Glutamatergic neuron (in vitro differentiated cells): ENCODE measurements at regions not wholly inside any gene's neighbourhood (a gene's known extent, or its start where the extent isn't known, plus 50 kb on each side); places are given as distances from the start of the nearest gene placed in this dataset.

Experiments used
- DNase-seq: peaks from one replicate; pipeline ENCODE4 v3.0.0; 2022
- H3K27ac Mint-ChIP-seq: one replicate; pipeline ENCODE4 v1.8.0; 2020; ENCODE audit warnings: mild to moderate bottlenecking, mixed read lengths, inconsistent platforms; ENCODE audit not compliant: unreplicated experiment
- H3K27me3 Mint-ChIP-seq: one replicate; pipeline ENCODE4 v1.8.0; 2020; ENCODE audit warnings: mild to moderate bottlenecking, moderate library complexity, mixed read lengths, inconsistent platforms; ENCODE audit not compliant: unreplicated experiment
- H3K36me3 Mint-ChIP-seq: one replicate; pipeline ENCODE4 v1.8.0; 2020; ENCODE audit warnings: mild to moderate bottlenecking, mixed read lengths, inconsistent platforms; ENCODE audit not compliant: unreplicated experiment
- H3K4me1 Mint-ChIP-seq: one replicate; pipeline ENCODE4 v1.8.0; 2020; ENCODE audit warnings: mild to moderate bottlenecking, low read depth, mixed read lengths, inconsistent platforms; ENCODE audit not compliant: unreplicated experiment
- H3K4me3 Mint-ChIP-seq: one replicate; pipeline ENCODE4 v1.8.0; 2020; ENCODE audit warnings: mild to moderate bottlenecking, mixed read lengths, inconsistent platforms; ENCODE audit not compliant: unreplicated experiment
- H3K9me3 Mint-ChIP-seq: one replicate; pipeline ENCODE4 v1.8.0; 2020; ENCODE audit warnings: mild to moderate bottlenecking, moderate library complexity, mixed read lengths, inconsistent platforms; ENCODE audit not compliant: unreplicated experiment
- TF ChIP-seq, protein P1 (sequence below): fragments of 200-600 bp; sonication (generic); IDR thresholded peaks from one replicate; pipeline ENCODE4 v1.5.0; 2021; ENCODE audit not compliant: partially characterized antibody, unreplicated experiment

- no peak for DNase-seq
- no peaks in the 10 kb centered on the region for H3K27me3 Mint-ChIP-seq
- TF ChIP-seq, protein P1, sequence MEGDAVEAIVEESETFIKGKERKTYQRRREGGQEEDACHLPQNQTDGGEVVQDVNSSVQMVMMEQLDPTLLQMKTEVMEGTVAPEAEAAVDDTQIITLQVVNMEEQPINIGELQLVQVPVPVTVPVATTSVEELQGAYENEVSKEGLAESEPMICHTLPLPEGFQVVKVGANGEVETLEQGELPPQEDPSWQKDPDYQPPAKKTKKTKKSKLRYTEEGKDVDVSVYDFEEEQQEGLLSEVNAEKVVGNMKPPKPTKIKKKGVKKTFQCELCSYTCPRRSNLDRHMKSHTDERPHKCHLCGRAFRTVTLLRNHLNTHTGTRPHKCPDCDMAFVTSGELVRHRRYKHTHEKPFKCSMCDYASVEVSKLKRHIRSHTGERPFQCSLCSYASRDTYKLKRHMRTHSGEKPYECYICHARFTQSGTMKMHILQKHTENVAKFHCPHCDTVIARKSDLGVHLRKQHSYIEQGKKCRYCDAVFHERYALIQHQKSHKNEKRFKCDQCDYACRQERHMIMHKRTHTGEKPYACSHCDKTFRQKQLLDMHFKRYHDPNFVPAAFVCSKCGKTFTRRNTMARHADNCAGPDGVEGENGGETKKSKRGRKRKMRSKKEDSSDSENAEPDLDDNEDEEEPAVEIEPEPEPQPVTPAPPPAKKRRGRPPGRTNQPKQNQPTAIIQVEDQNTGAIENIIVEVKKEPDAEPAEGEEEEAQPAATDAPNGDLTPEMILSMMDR: peak; percentile 36
- H3K9me3 Mint-ChIP-seq: no peaks in the 10 kb centered on the region
- no peaks in the 10 kb centered on the region for H3K36me3 Mint-ChIP-seq
- no peak overlapping the region for H3K27ac Mint-ChIP-seq
- H3K4me3 Mint-ChIP-seq: no peak overlapping the region
- no peaks in the 10 kb centered on the region for H3K4me1 Mint-ChIP-seq
Measured at GRCh38 chrX:33465137-33465536, 253.8 kb upstream of the DMD start.

GRCh38 chrX:33457102-33457501 lies 245.8 kb upstream of the DMD start:
- no peaks in the 10 kb centered on the region for H3K36me3 Mint-ChIP-seq
- TF ChIP-seq, protein P1: no peak
- H3K4me3 Mint-ChIP-seq: no peak overlapping the region
- H3K4me1 Mint-ChIP-seq: no peaks in the 10 kb centered on the region
- no peaks in the 10 kb centered on the region for H3K27me3 Mint-ChIP-seq
- no peak overlapping the region for H3K27ac Mint-ChIP-seq
- DNase-seq: no peak
- no peaks in the 10 kb centered on the region for H3K9me3 Mint-ChIP-seq

- no peaks in the 10 kb centered on the region for H3K27me3 Mint-ChIP-seq
- H3K4me3 Mint-ChIP-seq: no peak overlapping the region
- H3K36me3 Mint-ChIP-seq: no peaks in the 10 kb centered on the region
- H3K4me1 Mint-ChIP-seq: no peaks in the 10 kb centered on the region
- TF ChIP-seq, protein P1: no peak
- DNase-seq: no peak
- H3K27ac Mint-ChIP-seq: no peak overlapping the region
- no peaks in the 10 kb centered on the region for H3K9me3 Mint-ChIP-seq
Measured at GRCh38 chrX:33447285-33447684, 235.9 kb upstream of the DMD start.

DNA sequence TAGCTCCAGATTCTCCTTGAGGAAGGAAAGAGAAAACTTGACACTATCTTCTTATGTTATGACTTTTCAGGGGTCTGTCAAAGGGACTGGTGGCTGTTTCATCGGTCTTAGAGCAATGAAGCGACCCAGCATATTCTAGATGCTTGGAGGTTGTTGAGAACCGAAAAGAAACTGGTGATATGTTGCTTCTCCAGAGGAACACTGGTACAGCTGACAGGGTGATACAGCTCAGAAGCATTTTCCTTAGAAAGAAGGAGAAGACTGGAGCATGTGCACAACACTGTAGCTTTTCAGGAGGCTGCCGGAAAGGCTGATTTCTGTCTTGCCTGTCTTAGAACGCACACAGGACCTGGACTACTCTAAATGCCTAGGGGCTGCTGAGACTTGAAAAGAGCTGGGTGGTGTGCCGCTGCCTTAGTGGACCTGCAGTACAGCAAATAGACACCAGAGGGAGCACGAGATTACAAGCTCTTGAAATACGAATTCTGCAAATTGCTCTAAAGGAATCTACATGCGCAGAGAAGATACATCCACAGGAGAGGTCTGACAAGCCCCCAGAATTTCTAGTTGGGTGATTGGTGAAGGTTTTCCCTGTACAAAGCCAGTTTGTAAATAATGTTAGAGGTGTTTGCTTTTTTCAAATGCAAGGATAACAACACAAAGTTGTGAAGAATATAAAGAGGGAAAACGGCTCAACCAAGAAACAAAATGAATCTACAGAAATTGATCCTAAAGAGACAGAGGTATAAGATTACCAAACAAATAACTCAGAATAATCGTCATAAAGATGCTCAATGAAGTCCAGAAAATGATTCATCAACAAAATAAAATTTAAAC lies 223.1 kb upstream of the DMD start:
- no peak overlapping the region for H3K4me3 Mint-ChIP-seq
- DNase-seq: peak; percentile 62
- H3K27ac Mint-ChIP-seq: no peak overlapping the region
- no peaks in the 10 kb centered on the region for H3K9me3 Mint-ChIP-seq
- TF ChIP-seq, protein P1: peak; percentile 80
- H3K27me3 Mint-ChIP-seq: no peaks in the 10 kb centered on the region
- H3K36me3 Mint-ChIP-seq: no peaks in the 10 kb centered on the region
- no peaks in the 10 kb centered on the region for H3K4me1 Mint-ChIP-seq

GRCh38 chrX:33416273-33416805 lies 205.0 kb upstream of the DMD start:
- H3K36me3 Mint-ChIP-seq: no peaks in the 10 kb centered on the region
- no peak overlapping the region for H3K4me3 Mint-ChIP-seq
- no peaks in the 10 kb centered on the region for H3K9me3 Mint-ChIP-seq
- TF ChIP-seq, protein P1: no peak
- no peaks in the 10 kb centered on the region for H3K27me3 Mint-ChIP-seq
- no peaks in the 10 kb centered on the region for H3K4me1 Mint-ChIP-seq
- H3K27ac Mint-ChIP-seq: no peak overlapping the region
- DNase-seq: no peak
